ENCODE measurements at regions not wholly inside any gene's neighbourhood (a gene's known extent, or its start where the extent isn't known, plus 50 kb on each side); places are given as distances from the start of the nearest gene placed in this dataset.
"Not testable (repeated sequence)": the region's sequence is repeated elsewhere in the genome, so short reads cannot be mapped to it uniquely, and the experiment has no call there.

DNA sequence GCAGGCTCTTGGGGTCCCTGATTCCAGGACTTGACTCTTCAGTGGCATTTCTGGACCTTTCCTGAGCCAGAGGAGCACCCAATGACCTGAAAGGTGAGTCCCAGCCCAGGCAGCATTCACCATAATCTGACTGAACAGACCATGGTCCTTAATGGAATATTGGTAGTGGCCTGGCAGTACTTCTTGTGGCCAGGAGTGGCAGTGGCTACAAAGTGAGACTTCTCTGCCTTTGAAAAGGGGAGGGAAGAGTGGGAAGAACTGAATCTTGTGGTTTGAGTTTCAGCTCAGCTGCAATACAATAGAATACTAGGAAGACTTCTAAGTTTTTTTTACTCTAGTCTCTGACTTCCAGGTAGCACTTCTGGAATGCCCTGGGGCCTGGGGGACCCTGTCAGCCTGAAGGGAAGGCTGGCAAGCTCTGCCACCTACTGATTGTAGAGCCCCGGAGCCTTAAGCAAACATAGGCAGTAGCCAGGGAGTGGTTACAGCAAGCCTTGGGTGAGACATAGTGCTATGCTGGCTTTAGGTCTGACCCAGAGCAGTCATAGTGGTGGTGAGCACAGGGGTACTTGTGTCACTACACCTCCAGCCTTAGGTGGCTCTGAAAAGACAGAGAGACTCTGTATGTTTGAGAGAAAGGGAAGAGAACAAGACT, 674.2 kb upstream of the MANEA start:
- Histone ChIP-seq H3K27me3 (no peaks in the 10 kb centered on the region), H3K9me3 (no peaks in the 10 kb centered on the region), H3K4me3 (no peak overlapping the region), H3K27ac (no peak overlapping the region), H3K4me1 (no peaks in the 10 kb centered on the region), H3K36me3 (no peaks in the 10 kb centered on the region)
- no peak for DNase-seq
- TF ChIP-seq, protein P1, sequence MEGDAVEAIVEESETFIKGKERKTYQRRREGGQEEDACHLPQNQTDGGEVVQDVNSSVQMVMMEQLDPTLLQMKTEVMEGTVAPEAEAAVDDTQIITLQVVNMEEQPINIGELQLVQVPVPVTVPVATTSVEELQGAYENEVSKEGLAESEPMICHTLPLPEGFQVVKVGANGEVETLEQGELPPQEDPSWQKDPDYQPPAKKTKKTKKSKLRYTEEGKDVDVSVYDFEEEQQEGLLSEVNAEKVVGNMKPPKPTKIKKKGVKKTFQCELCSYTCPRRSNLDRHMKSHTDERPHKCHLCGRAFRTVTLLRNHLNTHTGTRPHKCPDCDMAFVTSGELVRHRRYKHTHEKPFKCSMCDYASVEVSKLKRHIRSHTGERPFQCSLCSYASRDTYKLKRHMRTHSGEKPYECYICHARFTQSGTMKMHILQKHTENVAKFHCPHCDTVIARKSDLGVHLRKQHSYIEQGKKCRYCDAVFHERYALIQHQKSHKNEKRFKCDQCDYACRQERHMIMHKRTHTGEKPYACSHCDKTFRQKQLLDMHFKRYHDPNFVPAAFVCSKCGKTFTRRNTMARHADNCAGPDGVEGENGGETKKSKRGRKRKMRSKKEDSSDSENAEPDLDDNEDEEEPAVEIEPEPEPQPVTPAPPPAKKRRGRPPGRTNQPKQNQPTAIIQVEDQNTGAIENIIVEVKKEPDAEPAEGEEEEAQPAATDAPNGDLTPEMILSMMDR (IDR thresholded peaks at IDR 0.05), result no peak
- TF ChIP-seq POLR2A (IDR thresholded peaks at IDR 0.05), result no peak

DNA sequence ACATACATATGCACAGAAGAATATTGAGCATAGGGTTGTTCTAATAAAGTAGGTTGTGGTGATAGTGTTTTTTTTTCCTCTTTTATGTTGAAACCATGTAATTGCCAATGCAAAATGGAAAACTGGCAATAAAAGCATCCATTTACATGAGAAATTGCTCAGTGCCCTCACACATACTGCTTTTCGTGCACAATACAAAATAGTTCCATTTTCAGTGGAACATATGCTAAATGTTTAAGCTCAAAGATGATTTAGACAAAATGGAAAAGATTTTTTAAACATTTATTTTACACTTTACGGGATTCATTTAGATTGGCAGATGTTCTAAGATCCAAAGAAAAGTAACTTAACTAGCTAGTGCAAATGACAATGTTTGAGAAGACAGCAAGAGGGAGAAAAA, 678.1 kb upstream of the MANEA start:
- TF ChIP-seq POLR2A (IDR thresholded peaks at IDR 0.05), result no peak
- TF ChIP-seq, protein P1 (IDR thresholded peaks at IDR 0.05), result no peak
- Histone ChIP-seq H3K4me1 (no peaks in the 10 kb centered on the region), H3K27me3 (no peaks in the 10 kb centered on the region), H3K9me3 (no peaks in the 10 kb centered on the region), H3K36me3 (no peaks in the 10 kb centered on the region), H3K27ac (no peak overlapping the region), H3K4me3 (no peak overlapping the region)
- DNase-seq, result no peak

DNA sequence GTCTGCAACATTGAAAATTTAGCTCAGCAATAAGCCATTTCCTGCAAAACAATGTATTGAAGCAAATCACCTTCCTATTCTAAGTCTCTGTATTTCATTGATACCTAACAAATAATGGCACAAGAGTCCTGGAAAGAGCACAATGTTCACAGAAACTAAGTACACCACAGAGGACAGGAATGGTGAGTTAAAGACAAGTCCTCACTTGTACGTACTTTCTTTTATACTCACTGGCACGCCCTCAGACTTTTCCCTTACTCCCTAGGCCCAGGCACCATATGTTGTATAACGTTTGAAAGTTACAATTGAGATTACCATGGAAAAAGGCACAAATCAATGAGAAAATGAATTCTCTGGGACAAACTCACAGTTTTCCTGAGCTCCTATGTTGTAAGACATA, 683.0 kb upstream of the MANEA start:
- DNase-seq, result no peak
- no peak for TF ChIP-seq POLR2A (IDR thresholded peaks at IDR 0.05)
- TF ChIP-seq, protein P1 (IDR thresholded peaks at IDR 0.05), result no peak
- Histone ChIP-seq H3K4me1 (no peaks in the 10 kb centered on the region), H3K4me3 (no peak overlapping the region), H3K27me3 (no peaks in the 10 kb centered on the region), H3K9me3 (no peaks in the 10 kb centered on the region), H3K36me3 (no peaks in the 10 kb centered on the region), H3K27ac (no peak overlapping the region)

DNA sequence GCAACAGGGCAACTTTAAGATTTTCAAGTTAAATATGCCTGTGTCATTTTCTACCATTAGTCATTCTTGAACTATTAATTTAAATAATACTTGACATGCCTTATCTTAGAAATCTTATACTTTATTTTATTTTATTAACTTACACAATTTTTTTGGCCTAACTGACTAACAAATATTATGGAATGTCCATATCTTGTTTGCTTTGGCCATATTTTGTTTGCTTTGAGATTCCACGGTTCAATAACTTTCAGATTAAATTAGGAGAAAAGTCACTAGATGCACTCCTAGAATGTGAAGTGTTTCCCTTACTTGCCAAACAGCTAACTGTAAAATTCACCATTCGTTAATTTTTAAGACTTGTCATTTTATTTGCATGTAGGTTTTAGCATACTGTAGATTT, 684.0 kb upstream of the MANEA start:
- Histone ChIP-seq H3K4me3 (no peak overlapping the region), H3K27ac (no peak overlapping the region), H3K27me3 (no peaks in the 10 kb centered on the region), H3K9me3 (no peaks in the 10 kb centered on the region), H3K36me3 (no peaks in the 10 kb centered on the region), H3K4me1 (no peaks in the 10 kb centered on the region)
- no peak for TF ChIP-seq POLR2A (IDR thresholded peaks at IDR 0.05)
- TF ChIP-seq, protein P1 (IDR thresholded peaks at IDR 0.05), result no peak
- DNase-seq, result no peak

DNA sequence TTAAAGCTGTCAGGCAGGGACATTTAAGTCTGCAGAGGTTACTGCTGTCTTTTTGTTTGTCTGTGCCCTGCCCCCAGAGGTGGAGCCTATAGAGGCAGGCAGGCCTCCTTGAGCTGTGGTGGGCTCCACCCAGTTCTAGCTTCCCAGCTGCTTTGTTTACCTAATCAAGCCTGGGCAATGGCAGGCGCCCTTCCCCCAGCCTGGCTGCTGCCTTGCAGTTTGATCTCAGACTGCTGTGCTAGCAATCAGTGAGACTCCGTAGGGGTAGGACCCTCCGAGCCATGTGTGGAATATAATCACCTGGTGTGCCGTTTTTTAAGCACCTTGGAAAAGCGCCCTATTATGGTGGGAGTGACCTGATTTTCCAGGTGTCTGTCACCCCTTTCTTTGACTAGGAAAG, 703.5 kb upstream of the MANEA start:
- not testable (repeated sequence) for DNase-seq, H3K27ac ChIP-seq, H3K36me3 ChIP-seq

DNA sequence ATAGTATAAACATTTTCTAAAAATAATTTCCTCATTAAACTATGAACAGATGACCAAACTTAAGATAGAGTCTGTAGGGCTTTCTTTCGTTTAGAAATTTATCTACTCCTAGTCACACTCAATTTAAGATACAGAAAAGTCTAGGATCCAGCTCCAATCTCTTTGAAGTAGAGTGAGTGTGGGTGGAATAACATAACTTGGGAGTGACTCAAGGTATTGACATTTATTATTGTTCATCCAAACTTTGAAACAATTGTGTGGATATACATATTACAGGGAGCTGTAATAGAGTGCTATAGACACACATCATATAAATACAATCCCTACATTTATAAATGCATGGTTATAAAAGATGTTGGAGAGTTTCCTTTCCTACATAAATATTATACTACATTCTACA, 715.2 kb upstream of the MANEA start:
- no peaks in the 10 kb centered on the region for H3K9me3 ChIP-seq
- H3K4me3 ChIP-seq, result no peak overlapping the region
- no peak for DNase-seq
- no peaks in the 10 kb centered on the region for H3K27me3 ChIP-seq
- no peaks in the 10 kb centered on the region for H3K36me3 ChIP-seq
- no peaks in the 10 kb centered on the region for H3K4me1 ChIP-seq
- no peak for TF ChIP-seq POLR2A (IDR thresholded peaks at IDR 0.05)
- TF ChIP-seq, protein P1 (IDR thresholded peaks at IDR 0.05), result no peak
- H3K27ac ChIP-seq, result no peak overlapping the region

More for the DNA sequence above, 703.5 kb upstream of the MANEA start:
- not testable (repeated sequence) for H3K4me1 ChIP-seq, H3K9me3 ChIP-seq, H3K4me3 ChIP-seq, H3K27me3 ChIP-seq
